HCT116 (cell line): ENCODE measurements at regions not wholly inside any gene's neighbourhood (a gene's known extent, or its start where the extent isn't known, plus 50 kb on each side); places are given as distances from the start of the nearest gene placed in this dataset.
A peak's percentile ranks its signal among the peaks of the same experiment; 100 is the strongest.

Experiments
- ATAC-seq: fragments of 200-7000 bp; cut with Tn5 transposase; 2 replicates; pipeline ENCODE4 v1.9.1; 2020; ENCODE audit warnings: mild to moderate bottlenecking, moderate library complexity
- BruUV-seq: library from RNA; stranded (reverse); fragments of 400-500 nt; replicated peaks from 2 replicates; lab custom pipeline; 2021; lab: Mats Ljungman, UMichigan
- CTCF ChIA-PET: fragments of 300-600 bp; sonication (Branson Sonifier 250); formaldehyde crosslinking; loops from one replicate; lab custom pipeline; 2021; ENCODE audit warnings: antibody characterized with exemption; lab: Charles Lee
- POLR2A ChIA-PET: fragments of 300-600, 350-600 bp; sonication (Branson Sonifier 250); formaldehyde crosslinking; loops from one replicate; lab custom pipeline; 2021; ENCODE audit warnings: antibody characterized with exemption; lab: Charles Lee
- RAD21 ChIA-PET, 2 experiments: fragments of 300-600 bp; sonication (Branson Sonifier 250); formaldehyde crosslinking; loops; one replicate each; lab custom pipeline; 2023; ENCODE audit warnings: low total read pairs in 2 of 2; ENCODE audit not compliant: uncharacterized antibody in 2 of 2, unreplicated experiment in 2 of 2, low non-redundant PET in 1 of 2; lab: Charles Lee
- DNase-seq: peaks from one replicate; pipeline ENCODE4 v3.0.0-alpha.2; 2010; ENCODE audit warnings: low read depth, low spot score
- H2AFZ ChIP-seq: fragments of 200-600 bp; shearing (Covaris generic), sonication (generic); 2 replicates; pipeline ENCODE4 v1.6.1; 2017; ENCODE audit warnings: low read depth, mixed run types, mixed read lengths, antibody characterized with exemption, low read length; ENCODE audit not compliant: poor library complexity, severe bottlenecking
- H3K27ac ChIP-seq: 2 replicates; pipeline ENCODE4 v1.5.1; 2012; ENCODE audit warnings: low read depth, low read length
- H3K27me3 ChIP-seq: fragments of 200-600 bp; sonication (generic); 2 replicates; pipeline ENCODE4 v1.6.1; 2016; ENCODE audit warnings: mixed run types, low read length, mixed read lengths; ENCODE audit not compliant: insufficient read depth
- H3K36me3 ChIP-seq, 2 experiments: fragments of 200-500 bp in 1 of 2; fragments of 200-600 bp in 1 of 2; sonication (Bioruptor generic) in 1 of 2; sonication (generic) in 1 of 2; 2 replicates each; pipeline versions ENCODE4 v1.5.1 to v1.6.1; 2014 to 2016; ENCODE audit warnings: low read length in 2 of 2, inconsistent platforms in 1 of 2, mixed read lengths in 1 of 2, mixed run types in 1 of 2; ENCODE audit not compliant: insufficient read depth in 2 of 2, control insufficient read depth in 1 of 2
- H3K4me1 ChIP-seq, 2 experiments: fragments of 200-600 bp in 1 of 2; sonication (generic) in 1 of 2; 2 replicates each; pipeline versions ENCODE4 v1.5.1 to v1.6.1; 2012 to 2017; ENCODE audit warnings: low read length in 2 of 2, inconsistent platforms in 1 of 2, mild to moderate bottlenecking in 1 of 2, mixed read lengths in 1 of 2, mixed run types in 1 of 2, moderate library complexity in 1 of 2; ENCODE audit not compliant: insufficient read depth in 2 of 2, control insufficient read depth in 1 of 2
- H3K4me2 ChIP-seq: fragments of 200-600 bp; sonication (generic); 2 replicates; pipeline ENCODE4 v1.6.1; 2017; ENCODE audit warnings: mixed run types, low read length, mixed read lengths
- H3K4me3 ChIP-seq, 2 experiments: fragments of 200-600 bp in 1 of 2; sonication (generic) in 1 of 2; replicated peaks in 1 of 2; 2 replicates each; pipeline ENCODE4 v1.5.1; 2011 to 2016; ENCODE audit warnings: low read length in 2 of 2, control low read depth in 1 of 2, low read depth in 1 of 2, mild to moderate bottlenecking in 1 of 2, mixed read lengths in 1 of 2, mixed run types in 1 of 2
- H3K79me2 ChIP-seq: fragments of 200-600 bp; sonication (generic); 2 replicates; pipeline ENCODE4 v1.6.1; 2017; ENCODE audit warnings: mild to moderate bottlenecking, mixed run types, low read length, moderate library complexity, mixed read lengths; ENCODE audit not compliant: insufficient read depth
- H3K9ac ChIP-seq: fragments of 200-600 bp; sonication (generic); 2 replicates; pipeline ENCODE4 v1.6.1; 2016; ENCODE audit warnings: low read length, mixed read lengths
- H3K9me2 ChIP-seq: fragments of 200-600 bp; sonication (generic), shearing (Covaris generic); 2 replicates; pipeline ENCODE4 v1.6.1; 2017; ENCODE audit warnings: mixed run types, mild to moderate bottlenecking, moderate library complexity; ENCODE audit not compliant: insufficient read depth
- H3K9me3 ChIP-seq, 2 experiments: fragments of 200-500 bp in 1 of 2; fragments of 200-600 bp in 1 of 2; sonication (Bioruptor generic) in 1 of 2; sonication (generic) in 1 of 2; 2 replicates each; pipeline ENCODE4 v1.6.1; 2014 to 2017; ENCODE audit warnings: low read length in 2 of 2, mixed read lengths in 2 of 2, inconsistent platforms in 1 of 2, low read depth in 1 of 2, mild to moderate bottlenecking in 1 of 2, mixed run types in 1 of 2, moderate library complexity in 1 of 2; ENCODE audit not compliant: control insufficient read depth in 1 of 2, insufficient read depth in 1 of 2
- H4K20me1 ChIP-seq: fragments of 200-600 bp; sonication (generic), shearing (Covaris generic); 2 replicates; pipeline ENCODE4 v1.6.1; 2017; ENCODE audit warnings: mixed run types, mild to moderate bottlenecking, moderate library complexity; ENCODE audit not compliant: insufficient read depth
- CBX3 ChIP-seq: IDR thresholded peaks from 2 replicates; pipeline ENCODE4 v1.6.1; 2012; ENCODE audit warnings: low read depth
- CTCF ChIP-seq, 3 experiments: fragments of 200-600 bp in 1 of 3; sonication (generic) in 1 of 3; IDR thresholded peaks in 2 of 3; conservative IDR thresholded peaks in 1 of 3; 2 replicates each; pipeline ENCODE4 v1.5.1; 2012 to 2017; ENCODE audit warnings: low read depth in 2 of 3, low read length in 2 of 3, antibody characterized with exemption in 1 of 3, borderline replicate concordance in 1 of 3, control low read depth in 1 of 3, mild to moderate bottlenecking in 1 of 3, mixed read lengths in 1 of 3, mixed run types in 1 of 3, moderate library complexity in 1 of 3; ENCODE audit not compliant: insufficient read depth in 1 of 3
- ELF1 ChIP-seq: IDR thresholded peaks from 2 replicates; pipeline ENCODE4 v1.6.1; 2012; ENCODE audit warnings: low read depth, borderline replicate concordance
- EZH2 ChIP-seq: fragments of 200-600 bp; sonication (generic); IDR thresholded peaks from 2 replicates; pipeline ENCODE4 v1.6.1; 2017; ENCODE audit warnings: antibody characterized with exemption, mixed run types
- JUND ChIP-seq: IDR thresholded peaks from 2 replicates; pipeline ENCODE4 v1.6.1; 2012
- POLR2A ChIP-seq: IDR thresholded peaks from 2 replicates; pipeline ENCODE4 v1.7.0; 2011; ENCODE audit warnings: borderline replicate concordance; ENCODE audit not compliant: insufficient read depth, insufficient read length; ENCODE audit errors: extremely low read depth
- POLR2AphosphoS5 ChIP-seq: IDR thresholded peaks from 2 replicates; pipeline ENCODE4 v1.6.1; 2011; ENCODE audit warnings: mild to moderate bottlenecking, low read depth, low read length, moderate library complexity
- SIN3A ChIP-seq: IDR thresholded peaks from 2 replicates; pipeline ENCODE4 v1.6.1; 2012; ENCODE audit warnings: low read depth
- SP1 ChIP-seq: IDR thresholded peaks from 2 replicates; pipeline ENCODE4 v1.6.1; 2012; ENCODE audit warnings: low read depth
- SRF ChIP-seq: IDR thresholded peaks from 2 replicates; pipeline ENCODE4 v1.6.1; 2012; ENCODE audit warnings: low read depth
- YY1 ChIP-seq: IDR thresholded peaks from 2 replicates; pipeline ENCODE4 v1.6.1; 2011; ENCODE audit warnings: low read length, low read depth, moderate library complexity, mild to moderate bottlenecking; ENCODE audit not compliant: insufficient replicate concordance; ENCODE audit errors: extremely low read depth
- ZBTB33 ChIP-seq: IDR thresholded peaks from 2 replicates; pipeline ENCODE4 v1.6.1; 2011; ENCODE audit warnings: mild to moderate bottlenecking, low read length, moderate library complexity; ENCODE audit not compliant: insufficient replicate concordance; ENCODE audit errors: extremely low read depth
- ZFX ChIP-seq: fragments of 450-650 bp; IDR thresholded peaks from 2 replicates; pipeline ENCODE4 v1.6.1; 2017
- ZNF274 ChIP-seq: fragments of 200-500 bp; sonication (Bioruptor generic); IDR thresholded peaks from 2 replicates; pipeline ENCODE4 v1.6.1; 2014; ENCODE audit warnings: mild to moderate bottlenecking, low read depth, low read length, inconsistent platforms
- intact Hi-C: fragments of 100-400 bp; cut with micrococcal nuclease; formaldehyde crosslinking; loops from 2 replicates; pipeline ENCODE4 v1.10.0; 2022

GRCh38 chr13:33524086-33524485, 238.5 kb upstream of the STARD13 start:
- ATAC-seq (no peak), DNase-seq (no peak)
- intact Hi-C loops = no loop called here
- RAD21 ChIA-PET = no interaction called here
- Histone ChIP-seq H3K9me3 (no peaks in the 10 kb centered on the region), H3K9me2 (no peaks in the 10 kb centered on the region), H3K27ac (no peak overlapping the region), H4K20me1 (no peaks in the 10 kb centered on the region), H3K79me2 (no peaks in the 10 kb centered on the region), H3K4me2 (no peak overlapping the region), H3K27me3 (no peaks in the 10 kb centered on the region), H3K4me1 (no peaks in the 10 kb centered on the region), H3K36me3 (no peaks in the 10 kb centered on the region), H3K9ac (no peak overlapping the region), H3K4me3 (no peak overlapping the region), H2AFZ (peak overlapping the region; percentile 13)
- CTCF ChIA-PET = no interaction called here
- BruUV-seq = no TSS peak
- POLR2A ChIA-PET = no interaction called here
- no peak for TF ChIP-seq ZFX
- TF ChIP-seq ZBTB33 = no peak
- TF ChIP-seq SIN3A = no peak
- no peak for TF ChIP-seq ELF1
- no peak for TF ChIP-seq YY1
- no peak for TF ChIP-seq SRF
- no peak for TF ChIP-seq EZH2
- TF ChIP-seq CBX3 = no peak
- no peak for TF ChIP-seq CTCF (IDR thresholded peaks at IDR 0.05 in 2 of 3, conservative IDR thresholded peaks at IDR 0.05 in 1 of 3; ENCODE audit: borderline replicate concordance in 1 of 3, insufficient read depth in 1 of 3, low read depth in 2 of 3, low read length in 2 of 3)
- no peak for TF ChIP-seq SP1
- TF ChIP-seq ZNF274 = no peak
- no peak for TF ChIP-seq JUND
- no peak for TF ChIP-seq POLR2A
- no peak for TF ChIP-seq POLR2AphosphoS5
